ENCODE measurements at regions not wholly inside any gene's neighbourhood (a gene's known extent, or its start where the extent isn't known, plus 50 kb on each side); places are given as distances from the start of the nearest gene placed in this dataset.

GRCh38 chr4:82036181-82036580 is 337.6 kb downstream of the HNRNPD start:
- DNase-seq (ENCODE audit: low read depth): no peak

- DNase-seq (ENCODE audit: low read depth): no peak
These were observed 338.9 kb downstream of the HNRNPD start for GRCh38 chr4:82034878-82035277.

GRCh38 chr4:82033862-82034261 is 339.9 kb downstream of the HNRNPD start:
- DNase-seq (ENCODE audit: low read depth): no peak

- DNase-seq (ENCODE audit: low read depth): no peak
These were observed 342.3 kb downstream of the HNRNPD start for GRCh38 chr4:82031376-82031927.

DNA sequence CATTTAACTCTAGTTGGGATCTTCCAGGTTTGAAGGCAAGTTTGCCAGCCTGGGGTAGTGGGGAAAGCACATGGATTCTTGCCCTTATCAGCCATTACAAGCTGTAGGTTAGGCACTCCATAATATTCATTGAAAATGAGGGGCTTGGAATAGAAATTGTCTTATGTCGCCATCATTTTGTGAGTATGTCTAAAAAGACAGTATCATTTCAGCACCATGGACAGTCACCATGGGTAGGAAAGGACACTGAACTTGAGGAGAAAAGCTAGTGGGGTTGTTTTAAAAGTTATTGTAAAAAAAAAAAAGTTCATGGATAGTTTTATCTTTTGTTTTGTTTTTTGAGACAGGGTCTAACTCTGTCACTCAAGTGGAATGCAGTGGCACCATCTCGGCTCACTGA is 356.1 kb downstream of the HNRNPD start:
- DNase-seq (ENCODE audit: low read depth): no peak

- DNase-seq (ENCODE audit: low read depth): no peak
These were observed 368.6 kb downstream of the HNRNPD start for GRCh38 chr4:82005158-82005557.

GRCh38 chr4:81997313-81997712 is 376.5 kb downstream of the HNRNPD start:
- no peak for DNase-seq (ENCODE audit: low read depth)

DNA sequence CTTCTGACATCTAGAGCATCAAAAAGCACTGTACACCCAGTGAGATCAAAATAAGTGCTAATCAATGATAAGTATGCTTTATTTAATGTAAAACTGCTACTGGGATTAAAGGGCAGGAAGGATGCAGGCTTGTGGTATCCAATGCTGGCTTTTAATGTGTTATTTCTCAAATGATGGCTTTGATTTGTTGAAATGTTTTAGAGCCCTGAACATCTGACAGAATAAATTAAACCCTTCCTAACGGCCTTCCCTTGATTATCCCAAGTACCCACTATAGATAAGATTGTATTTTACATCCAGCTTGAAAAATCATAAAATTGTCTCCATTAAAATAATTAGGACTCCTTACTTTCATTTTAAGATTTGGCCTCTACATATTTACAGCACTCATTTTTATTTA is 382.9 kb downstream of the HNRNPD start:
- no peak for DNase-seq (ENCODE audit: low read depth)

GRCh38 chr4:81990211-81990610 is 383.6 kb downstream of the HNRNPD start:
- DNase-seq (ENCODE audit: low read depth): no peak

GRCh38 chr4:81989202-81989601 is 384.6 kb downstream of the HNRNPD start:
- no peak for DNase-seq (ENCODE audit: low read depth)

DNA sequence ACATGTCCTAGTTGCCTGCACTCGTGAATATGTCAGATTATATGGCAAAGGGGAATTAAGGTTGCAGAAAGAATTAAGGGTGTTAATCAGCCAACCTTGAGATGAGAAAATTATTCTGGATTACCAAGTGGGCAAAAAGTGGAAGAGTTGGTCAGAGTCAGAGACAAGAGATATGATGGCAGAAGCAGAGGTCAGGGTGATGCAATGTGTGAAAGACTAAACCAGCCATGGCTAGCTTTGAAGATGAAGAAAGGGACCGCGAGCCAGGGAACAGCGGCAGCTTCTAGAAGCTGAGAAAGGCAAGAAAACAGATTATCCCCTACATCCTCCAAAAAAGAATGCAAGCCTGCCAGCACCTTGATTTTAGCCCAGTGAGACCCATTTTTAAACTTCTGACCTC is 385.6 kb downstream of the HNRNPD start:
- DNase-seq (ENCODE audit: low read depth): no peak

GRCh38 chr4:81984746-81985145 is 389.0 kb downstream of the HNRNPD start:
- no peak for DNase-seq (ENCODE audit: low read depth)

GRCh38 chr4:81982846-81983540 is 390.8 kb downstream of the HNRNPD start:
- no peak for DNase-seq (ENCODE audit: low read depth)

DNA sequence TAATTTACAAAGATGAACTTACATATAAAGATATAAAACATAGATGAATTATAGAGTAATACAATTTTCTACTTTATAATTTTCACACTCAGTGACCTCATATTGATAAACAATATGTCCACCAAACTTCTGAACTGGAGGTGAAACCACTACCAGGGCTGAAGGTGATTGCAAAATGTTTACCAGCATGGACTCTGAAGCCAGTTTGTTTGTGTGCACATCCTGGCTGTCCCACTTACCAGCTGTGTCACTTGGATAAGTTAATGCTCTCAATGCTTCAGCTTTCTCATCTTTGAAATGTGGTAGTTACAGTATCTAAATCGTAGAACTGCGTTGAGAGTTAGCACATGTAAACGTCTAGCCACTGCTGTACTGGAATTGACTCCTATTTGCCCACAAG is 392.6 kb downstream of the HNRNPD start:
- no peak for DNase-seq (ENCODE audit: low read depth)

DNA sequence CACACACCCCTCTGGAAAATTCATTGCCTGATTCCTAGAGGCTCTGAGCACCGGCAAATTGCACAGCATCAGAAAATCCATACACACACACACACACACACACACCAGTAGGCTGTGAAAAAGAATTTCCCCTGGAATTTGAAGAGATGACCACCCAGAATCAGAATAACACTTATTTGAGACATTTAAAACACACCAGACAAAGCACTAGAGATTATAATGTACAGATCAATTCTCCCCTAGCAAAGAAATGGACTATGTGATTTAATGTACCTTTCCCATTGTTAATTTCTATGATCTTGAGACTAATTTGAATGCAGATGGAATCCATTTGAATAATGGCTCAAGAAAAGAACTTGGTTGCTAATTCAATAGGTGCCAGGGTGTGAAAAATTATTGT is 399.3 kb downstream of the HNRNPD start:
- DNase-seq (ENCODE audit: low read depth): no peak

GRCh38 chr4:81971637-81972381 is 402.0 kb downstream of the HNRNPD start:
- no peak for DNase-seq (ENCODE audit: low read depth)

- DNase-seq (ENCODE audit: low read depth): no peak
These were observed 402.7 kb downstream of the HNRNPD start for GRCh38 chr4:81971061-81971460.

GRCh38 chr4:81970454-81970853 is 403.3 kb downstream of the HNRNPD start:
- no peak for DNase-seq (ENCODE audit: low read depth)

GRCh38 chr4:81966676-81967075 is 407.1 kb downstream of the HNRNPD start:
- DNase-seq (ENCODE audit: low read depth): no peak

DNA sequence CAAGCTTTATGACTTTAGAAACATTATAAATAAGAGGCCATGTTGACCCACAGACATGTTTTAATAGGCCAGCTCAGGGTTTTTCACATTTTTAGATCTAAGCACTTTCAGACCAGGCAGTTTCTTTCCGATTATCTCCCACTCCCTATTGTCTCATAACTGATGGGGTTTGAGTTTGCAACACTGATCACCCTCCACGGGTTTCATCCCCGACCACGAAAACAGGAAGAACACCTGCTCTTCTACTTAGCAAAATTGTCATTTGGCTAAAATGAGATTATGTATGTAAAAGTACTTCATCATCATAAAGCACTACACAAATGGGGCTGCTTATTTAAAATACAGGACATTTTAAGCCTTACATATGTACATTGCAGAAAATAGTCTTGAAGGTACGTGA is 407.9 kb downstream of the HNRNPD start:
- DNase-seq (ENCODE audit: low read depth): no peak

DNA sequence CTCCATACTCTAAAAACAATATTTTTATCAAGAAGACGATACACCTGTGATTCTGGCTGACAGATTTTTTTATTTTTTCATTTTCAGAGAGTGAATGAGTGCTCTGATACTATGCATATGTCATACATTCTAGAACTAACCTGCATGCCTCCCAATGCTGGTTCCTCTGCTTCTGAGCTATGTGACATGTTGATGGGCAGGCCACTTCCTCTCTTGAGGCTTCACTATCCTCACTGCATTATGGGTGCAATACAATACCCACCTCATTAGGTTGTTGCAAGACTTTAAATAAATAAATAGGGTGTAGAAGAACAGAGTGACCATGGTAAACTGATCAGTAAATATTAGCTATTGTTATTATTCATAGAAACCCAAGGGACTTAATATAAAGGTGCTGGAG is 408.3 kb downstream of the HNRNPD start:
- DNase-seq (ENCODE audit: low read depth): no peak

DNA sequence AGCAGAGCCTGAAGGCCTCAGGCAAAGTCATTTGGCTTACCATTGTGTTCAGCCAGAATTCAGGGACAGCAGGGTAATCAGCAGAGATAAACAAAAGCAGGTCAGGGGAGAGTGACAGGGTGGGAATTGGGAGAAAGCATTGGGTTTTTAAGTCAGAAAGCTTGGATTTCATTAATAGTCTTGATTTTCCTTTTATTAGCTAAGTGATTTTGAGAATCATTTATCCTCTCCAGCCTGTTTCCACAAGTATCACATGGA is 410.1 kb downstream of the HNRNPD start:
- DNase-seq (ENCODE audit: low read depth): no peak

Measured in HT1080 (cell line).